Endodermal cell (in vitro differentiated cells): ENCODE measurements at regions not wholly inside any gene's neighbourhood (a gene's known extent, or its start where the extent isn't known, plus 50 kb on each side); places are given as distances from the start of the nearest gene placed in this dataset.
A peak's percentile ranks its signal among the peaks of the same experiment; 100 is the strongest.

ENCODE experiments used
- DNase-seq: peaks from one replicate; pipeline ENCODE4 v3.0.0-alpha.2; 2017
- H3K27ac ChIP-seq: 2 replicates; pipeline ENCODE4 v1.5.1; 2013; ENCODE audit warnings: mild to moderate bottlenecking, low read depth, low read length, moderate library complexity
- H3K27me3 ChIP-seq: 2 replicates; pipeline ENCODE4 v1.6.1; 2013; ENCODE audit warnings: mild to moderate bottlenecking, low read length, moderate library complexity; ENCODE audit not compliant: insufficient read depth, control insufficient read depth, poor library complexity, severe bottlenecking
- H3K36me3 ChIP-seq: 2 replicates; pipeline ENCODE4 v1.7.0; 2013; ENCODE audit warnings: mild to moderate bottlenecking, low read length, moderate library complexity; ENCODE audit not compliant: control insufficient read depth, insufficient read depth
- H3K4me1 ChIP-seq: one replicate; pipeline ENCODE4 v1.7.0; 2013; ENCODE audit warnings: low read length; ENCODE audit not compliant: control insufficient read depth, insufficient read depth
- H3K4me3 ChIP-seq: 2 replicates; pipeline ENCODE4 v1.5.1; 2013; ENCODE audit warnings: mild to moderate bottlenecking, low read length, moderate library complexity
- H3K9ac ChIP-seq: 2 replicates; pipeline ENCODE4 v1.6.1; 2013; ENCODE audit warnings: mild to moderate bottlenecking, low read length, moderate library complexity; ENCODE audit not compliant: poor library complexity, severe bottlenecking; ENCODE audit errors: extremely low read depth
- H3K9me3 ChIP-seq: 2 replicates; pipeline ENCODE4 v1.6.1; 2013; ENCODE audit warnings: mild to moderate bottlenecking, low read length, moderate library complexity; ENCODE audit not compliant: control insufficient read depth
- H3K27ac Mint-ChIP-seq: 2 replicates; pipeline ENCODE4 v1.8.0; 2020; ENCODE audit warnings: mixed read lengths
- H3K27me3 Mint-ChIP-seq: 2 replicates; pipeline ENCODE4 v1.8.0; 2021; ENCODE audit warnings: mild to moderate bottlenecking, mixed read lengths; ENCODE audit not compliant: insufficient read depth
- H3K36me3 Mint-ChIP-seq: 2 replicates; pipeline ENCODE4 v1.8.0; 2020; ENCODE audit warnings: low read depth, mixed read lengths
- H3K4me1 Mint-ChIP-seq: 2 replicates; pipeline ENCODE4 v1.8.0; 2020; ENCODE audit warnings: mixed read lengths
- H3K4me3 Mint-ChIP-seq: 2 replicates; pipeline ENCODE4 v1.8.0; 2020; ENCODE audit warnings: mild to moderate bottlenecking, moderate library complexity, mixed read lengths
- H3K9me3 Mint-ChIP-seq: 2 replicates; pipeline ENCODE4 v1.8.0; 2020; ENCODE audit warnings: mild to moderate bottlenecking, mixed read lengths
- WGBS, 2 experiments: methylation state at CpG; one replicate each; pipeline versions ENCODE4 v1.1.5 to v1.1.7; 2013; ENCODE audit warnings: missing lambda C conversion rate in 2 of 2, mixed read lengths in 1 of 2; ENCODE audit not compliant: insufficient coverage in 1 of 2, insufficient read length in 1 of 2; 5-methylcytosine and 5-hydroxymethylcytosine counted together
- TF ChIP-seq, protein P1 (sequence below): fragments of 200-600 bp; sonication (generic); conservative IDR thresholded peaks from 2 replicates; pipeline ENCODE4 v1.5.0; 2021; ENCODE audit warnings: antibody characterized with exemption, mild to moderate bottlenecking

DNA sequence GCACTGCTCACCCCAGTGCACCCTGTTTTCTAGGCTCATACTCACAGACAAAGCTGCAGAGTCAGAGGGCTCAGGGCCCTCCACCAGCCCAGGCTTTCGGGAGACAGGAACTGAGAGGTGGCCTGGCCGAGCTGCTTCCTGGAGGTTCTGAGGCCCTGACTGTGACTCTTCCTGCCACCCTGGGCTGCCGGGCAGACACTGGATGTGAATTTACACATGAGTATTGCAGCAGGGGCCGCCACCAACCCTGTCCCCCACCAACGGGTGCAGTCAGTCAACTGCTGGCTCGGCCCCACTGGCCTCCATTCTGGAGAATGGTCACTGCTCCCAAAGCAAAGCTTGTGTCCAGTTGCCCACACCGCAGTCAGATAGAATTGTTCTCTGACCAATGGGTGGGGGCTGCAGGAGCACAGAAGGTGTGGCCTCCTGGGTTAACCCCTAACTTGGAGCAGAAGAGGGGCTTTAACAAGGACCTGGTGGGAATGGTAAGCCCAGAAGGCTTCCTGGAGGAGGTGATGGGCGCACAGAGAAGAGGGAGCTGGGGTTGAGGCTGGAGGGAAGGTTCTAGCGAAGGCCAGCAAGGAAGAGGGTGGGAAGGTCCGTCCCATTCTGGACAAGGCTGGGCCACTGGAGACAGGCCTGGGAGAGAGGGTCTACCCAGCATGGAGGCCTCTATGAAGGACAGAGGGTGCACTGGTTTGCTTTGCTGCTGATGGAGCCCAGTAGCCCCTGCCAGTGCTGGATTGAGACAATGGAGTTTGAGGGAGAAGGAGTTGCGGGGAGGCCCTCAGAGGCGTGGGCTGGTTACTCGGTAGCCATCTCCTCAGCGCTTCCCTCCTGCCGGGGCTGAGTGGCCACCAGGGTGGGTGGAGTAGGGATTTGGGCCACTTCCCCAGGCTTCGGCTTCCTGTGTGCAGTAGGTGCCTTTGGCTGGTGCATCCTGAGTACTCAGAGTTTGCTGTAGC is 135.3 kb downstream of the CPZ start:
- DNase-seq = peak; percentile 40
- 90 to 97% methylated on average over 8 to 16 of the region's 16 CpGs for WGBS, 2 experiments
- Histone ChIP-seq H3K4me3 (no peak overlapping the region), H3K9me3 (no peaks in the 10 kb centered on the region), H3K4me1 (no peaks in the 10 kb centered on the region), H3K9ac (no peak overlapping the region), H3K27me3 (no peaks in the 10 kb centered on the region), H3K36me3 (no peaks in the 10 kb centered on the region), H3K27ac (no peak overlapping the region)
- H3K27me3 Mint-ChIP-seq = peaks cover 6% of the 10 kb centered on the region
- H3K9me3 Mint-ChIP-seq = peaks cover 4% of the 10 kb centered on the region
- H3K27ac Mint-ChIP-seq = no peak overlapping the region
- TF ChIP-seq, protein P1, sequence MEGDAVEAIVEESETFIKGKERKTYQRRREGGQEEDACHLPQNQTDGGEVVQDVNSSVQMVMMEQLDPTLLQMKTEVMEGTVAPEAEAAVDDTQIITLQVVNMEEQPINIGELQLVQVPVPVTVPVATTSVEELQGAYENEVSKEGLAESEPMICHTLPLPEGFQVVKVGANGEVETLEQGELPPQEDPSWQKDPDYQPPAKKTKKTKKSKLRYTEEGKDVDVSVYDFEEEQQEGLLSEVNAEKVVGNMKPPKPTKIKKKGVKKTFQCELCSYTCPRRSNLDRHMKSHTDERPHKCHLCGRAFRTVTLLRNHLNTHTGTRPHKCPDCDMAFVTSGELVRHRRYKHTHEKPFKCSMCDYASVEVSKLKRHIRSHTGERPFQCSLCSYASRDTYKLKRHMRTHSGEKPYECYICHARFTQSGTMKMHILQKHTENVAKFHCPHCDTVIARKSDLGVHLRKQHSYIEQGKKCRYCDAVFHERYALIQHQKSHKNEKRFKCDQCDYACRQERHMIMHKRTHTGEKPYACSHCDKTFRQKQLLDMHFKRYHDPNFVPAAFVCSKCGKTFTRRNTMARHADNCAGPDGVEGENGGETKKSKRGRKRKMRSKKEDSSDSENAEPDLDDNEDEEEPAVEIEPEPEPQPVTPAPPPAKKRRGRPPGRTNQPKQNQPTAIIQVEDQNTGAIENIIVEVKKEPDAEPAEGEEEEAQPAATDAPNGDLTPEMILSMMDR = no peak
- H3K36me3 Mint-ChIP-seq = no peaks in the 10 kb centered on the region
- peaks cover 5% of the 10 kb centered on the region for H3K4me1 Mint-ChIP-seq
- no peak overlapping the region for H3K4me3 Mint-ChIP-seq

- H3K27me3 Mint-ChIP-seq = peaks cover 4% of the 10 kb centered on the region
- no peaks in the 10 kb centered on the region for H3K36me3 Mint-ChIP-seq
- no peak overlapping the region for H3K9ac ChIP-seq
- H3K9me3 Mint-ChIP-seq = no peaks in the 10 kb centered on the region
- H3K4me1 ChIP-seq = no peaks in the 10 kb centered on the region
- TF ChIP-seq, protein P1 = no peak
- no peak overlapping the region for H3K27ac Mint-ChIP-seq
- H3K9me3 ChIP-seq = no peaks in the 10 kb centered on the region
- H3K4me3 Mint-ChIP-seq = no peak overlapping the region
- no peaks in the 10 kb centered on the region for H3K36me3 ChIP-seq
- peaks cover 5% of the 10 kb centered on the region for H3K4me1 Mint-ChIP-seq
- DNase-seq = peak; percentile 33
- H3K27ac ChIP-seq = no peak overlapping the region
- H3K27me3 ChIP-seq = no peaks in the 10 kb centered on the region
- WGBS, 2 experiments = 70 to 71% methylated on average over 9 to 12 of the region's 12 CpGs
- no peak overlapping the region for H3K4me3 ChIP-seq
These were observed 134.6 kb downstream of the CPZ start for GRCh38 chr4:8727131-8727530.

GRCh38 chr4:8726344-8726851 is 133.8 kb downstream of the CPZ start:
- Mint-ChIP-seq H3K36me3 (no peaks in the 10 kb centered on the region), H3K27ac (no peak overlapping the region), H3K4me3 (no peak overlapping the region), H3K9me3 (no peaks in the 10 kb centered on the region), H3K27me3 (peaks cover 4% of the 10 kb centered on the region), H3K4me1 (peaks cover 5% of the 10 kb centered on the region)
- Histone ChIP-seq H3K9ac (no peak overlapping the region), H3K27ac (no peak overlapping the region), H3K27me3 (no peaks in the 10 kb centered on the region), H3K36me3 (no peaks in the 10 kb centered on the region), H3K4me3 (no peak overlapping the region), H3K4me1 (no peaks in the 10 kb centered on the region), H3K9me3 (no peaks in the 10 kb centered on the region)
- TF ChIP-seq, protein P1 = no peak
- 62 to 83% methylated on average over 4 to 9 of the region's 9 CpGs for WGBS, 2 experiments
- DNase-seq = peak; percentile 54
